ENCODE measurements at regions not wholly inside any gene's neighbourhood (a gene's known extent, or its start where the extent isn't known, plus 50 kb on each side); places are given as distances from the start of the nearest gene placed in this dataset.
"Not testable (repeated sequence)": the region's sequence is repeated elsewhere in the genome, so short reads cannot be mapped to it uniquely, and the experiment has no call there.

- 83 to 100% methylated on average over 1 to 2 of the region's 5 CpGs for WGBS, 2 experiments (ENCODE audit: insufficient coverage in 2 of 2)
- Histone ChIP-seq H3K4me1 (ENCODE audit: control insufficient read depth, insufficient read depth, low read length, poor library complexity, severe bottlenecking) (no peaks in the 10 kb centered on the region), H3K9me3 (ENCODE audit: control insufficient read depth, low read length) (no peaks in the 10 kb centered on the region), H3K36me3 (ENCODE audit: control insufficient read depth, insufficient read depth, low read length) (no peaks in the 10 kb centered on the region), H3K27ac (ENCODE audit: low read depth, low read length, severe bottlenecking) (no peak overlapping the region), H3K4me3 (ENCODE audit: extremely low read depth, insufficient read depth, low read length, poor library complexity, severe bottlenecking) (no peak overlapping the region)
These were observed 103.6 kb downstream of the OTOL1 start for GRCh38 chr3:161600173-161600572.

- no peaks in the 10 kb centered on the region for H3K9me3 ChIP-seq (ENCODE audit: control insufficient read depth, low read length)
- H3K36me3 ChIP-seq (ENCODE audit: control insufficient read depth, insufficient read depth, low read length) = no peaks in the 10 kb centered on the region
- H3K27ac ChIP-seq (ENCODE audit: low read depth, low read length, severe bottlenecking) = no peak overlapping the region
- no peak overlapping the region for H3K4me3 ChIP-seq (ENCODE audit: extremely low read depth, insufficient read depth, low read length, poor library complexity, severe bottlenecking)
- 100% methylated on average over 1 of the region's 1 CpG; no CpG with 5 or more reads in 1 of the 2 experiments for WGBS, 2 experiments (ENCODE audit: insufficient coverage in 2 of 2)
- no peaks in the 10 kb centered on the region for H3K4me1 ChIP-seq (ENCODE audit: control insufficient read depth, insufficient read depth, low read length, poor library complexity, severe bottlenecking)
These were observed 105.9 kb downstream of the OTOL1 start for GRCh38 chr3:161602475-161602874.

GRCh38 chr3:161602918-161603317 is 106.3 kb downstream of the OTOL1 start:
- Histone ChIP-seq H3K9me3 (ENCODE audit: control insufficient read depth, low read length) (no peaks in the 10 kb centered on the region), H3K4me1 (ENCODE audit: control insufficient read depth, insufficient read depth, low read length, poor library complexity, severe bottlenecking) (no peaks in the 10 kb centered on the region), H3K4me3 (ENCODE audit: extremely low read depth, insufficient read depth, low read length, poor library complexity, severe bottlenecking) (no peak overlapping the region), H3K27ac (ENCODE audit: low read depth, low read length, severe bottlenecking) (no peak overlapping the region), H3K36me3 (ENCODE audit: control insufficient read depth, insufficient read depth, low read length) (no peaks in the 10 kb centered on the region)

GRCh38 chr3:161607056-161607455 is 110.4 kb downstream of the OTOL1 start:
- Histone ChIP-seq H3K4me1 (ENCODE audit: control insufficient read depth, insufficient read depth, low read length, poor library complexity, severe bottlenecking) (no peaks in the 10 kb centered on the region), H3K27ac (ENCODE audit: low read depth, low read length, severe bottlenecking) (no peak overlapping the region), H3K36me3 (ENCODE audit: control insufficient read depth, insufficient read depth, low read length) (no peaks in the 10 kb centered on the region), H3K4me3 (ENCODE audit: extremely low read depth, insufficient read depth, low read length, poor library complexity, severe bottlenecking) (no peak overlapping the region), H3K9me3 (ENCODE audit: control insufficient read depth, low read length) (no peaks in the 10 kb centered on the region)
- WGBS, 2 experiments (ENCODE audit: insufficient coverage in 2 of 2) = no CpG with 5 or more reads among the region's 1 CpG

GRCh38 chr3:161619351-161619750 is 122.7 kb downstream of the OTOL1 start:
- no peaks in the 10 kb centered on the region for H3K9me3 ChIP-seq (ENCODE audit: control insufficient read depth, low read length)
- H3K4me1 ChIP-seq (ENCODE audit: control insufficient read depth, insufficient read depth, low read length, poor library complexity, severe bottlenecking) = no peaks in the 10 kb centered on the region
- H3K4me3 ChIP-seq (ENCODE audit: extremely low read depth, insufficient read depth, low read length, poor library complexity, severe bottlenecking) = no peak overlapping the region
- no peak overlapping the region for H3K27ac ChIP-seq (ENCODE audit: low read depth, low read length, severe bottlenecking)
- no CpG with 5 or more reads among the region's 1 CpG for WGBS, 2 experiments (ENCODE audit: insufficient coverage in 2 of 2)
- H3K36me3 ChIP-seq (ENCODE audit: control insufficient read depth, insufficient read depth, low read length) = no peaks in the 10 kb centered on the region

GRCh38 chr3:161630794-161631193 is 134.2 kb downstream of the OTOL1 start:
- no CpG with 5 or more reads among the region's 2 CpGs for WGBS, 2 experiments (ENCODE audit: insufficient coverage in 2 of 2)
- H3K4me1 ChIP-seq (ENCODE audit: control insufficient read depth, insufficient read depth, low read length, poor library complexity, severe bottlenecking) = no peaks in the 10 kb centered on the region
- no peaks in the 10 kb centered on the region for H3K9me3 ChIP-seq (ENCODE audit: control insufficient read depth, low read length)
- no peak overlapping the region for H3K27ac ChIP-seq (ENCODE audit: low read depth, low read length, severe bottlenecking)
- H3K36me3 ChIP-seq (ENCODE audit: control insufficient read depth, insufficient read depth, low read length) = no peaks in the 10 kb centered on the region
- H3K4me3 ChIP-seq (ENCODE audit: extremely low read depth, insufficient read depth, low read length, poor library complexity, severe bottlenecking) = no peak overlapping the region

- Histone ChIP-seq H3K4me3 (ENCODE audit: extremely low read depth, insufficient read depth, low read length, poor library complexity, severe bottlenecking) (no peak overlapping the region), H3K27ac (ENCODE audit: low read depth, low read length, severe bottlenecking) (no peak overlapping the region), H3K4me1 (ENCODE audit: control insufficient read depth, insufficient read depth, low read length, poor library complexity, severe bottlenecking) (no peaks in the 10 kb centered on the region), H3K9me3 (ENCODE audit: control insufficient read depth, low read length) (no peaks in the 10 kb centered on the region), H3K36me3 (ENCODE audit: control insufficient read depth, insufficient read depth, low read length) (no peaks in the 10 kb centered on the region)
These were observed 134.9 kb downstream of the OTOL1 start for GRCh38 chr3:161631536-161631935.

GRCh38 chr3:161637559-161637958 is 141.0 kb downstream of the OTOL1 start:
- WGBS, 2 experiments (ENCODE audit: insufficient coverage in 2 of 2) = 60 to 100% methylated on average over 1 of the region's 2 CpGs
- H3K4me3 ChIP-seq (ENCODE audit: extremely low read depth, insufficient read depth, low read length, poor library complexity, severe bottlenecking) = no peak overlapping the region
- no peaks in the 10 kb centered on the region for H3K36me3 ChIP-seq (ENCODE audit: control insufficient read depth, insufficient read depth, low read length)

GRCh38 chr3:161639095-161639494 is 142.5 kb downstream of the OTOL1 start:
- H3K27ac ChIP-seq (ENCODE audit: low read depth, low read length, severe bottlenecking); H3K36me3 ChIP-seq (ENCODE audit: control insufficient read depth, insufficient read depth, low read length); H3K9me3 ChIP-seq (ENCODE audit: control insufficient read depth, low read length); H3K4me1 ChIP-seq (ENCODE audit: control insufficient read depth, insufficient read depth, low read length, poor library complexity, severe bottlenecking); H3K4me3 ChIP-seq (ENCODE audit: extremely low read depth, insufficient read depth, low read length, poor library complexity, severe bottlenecking): not testable (repeated sequence)
- 72 to 78% methylated on average over 3 of the region's 5 CpGs for WGBS, 2 experiments (ENCODE audit: insufficient coverage in 2 of 2)

More at GRCh38 chr3:161637559-161637958, 141.0 kb downstream of the OTOL1 start:
- H3K27ac ChIP-seq (ENCODE audit: low read depth, low read length, severe bottlenecking) = no peak overlapping the region
- H3K4me1 ChIP-seq (ENCODE audit: control insufficient read depth, insufficient read depth, low read length, poor library complexity, severe bottlenecking) = no peaks in the 10 kb centered on the region
- H3K9me3 ChIP-seq (ENCODE audit: control insufficient read depth, low read length) = no peaks in the 10 kb centered on the region

- no peaks in the 10 kb centered on the region for H3K4me1 ChIP-seq (ENCODE audit: control insufficient read depth, insufficient read depth, low read length, poor library complexity, severe bottlenecking)
- no CpG with 5 or more reads among the region's 1 CpG for WGBS, 2 experiments (ENCODE audit: insufficient coverage in 2 of 2)
- no peaks in the 10 kb centered on the region for H3K36me3 ChIP-seq (ENCODE audit: control insufficient read depth, insufficient read depth, low read length)
- H3K9me3 ChIP-seq (ENCODE audit: control insufficient read depth, low read length) = no peaks in the 10 kb centered on the region
- peak overlapping the region; percentile 44 for H3K27ac ChIP-seq (ENCODE audit: low read depth, low read length, severe bottlenecking)
- no peak overlapping the region for H3K4me3 ChIP-seq (ENCODE audit: extremely low read depth, insufficient read depth, low read length, poor library complexity, severe bottlenecking)
These were observed 143.6 kb downstream of the OTOL1 start for GRCh38 chr3:161640181-161640580.

GRCh38 chr3:161641287-161641686 is 144.7 kb downstream of the OTOL1 start:
- no peak overlapping the region for H3K27ac ChIP-seq (ENCODE audit: low read depth, low read length, severe bottlenecking)
- H3K4me1 ChIP-seq (ENCODE audit: control insufficient read depth, insufficient read depth, low read length, poor library complexity, severe bottlenecking) = no peaks in the 10 kb centered on the region
- whole genome bisulfite sequencing, 2 experiments (ENCODE audit: insufficient coverage in 2 of 2) = 50 to 92% methylated on average over 1 of the region's 1 CpG
- H3K9me3 ChIP-seq (ENCODE audit: control insufficient read depth, low read length) = no peaks in the 10 kb centered on the region
- H3K4me3 ChIP-seq (ENCODE audit: extremely low read depth, insufficient read depth, low read length, poor library complexity, severe bottlenecking) = no peak overlapping the region
- no peaks in the 10 kb centered on the region for H3K36me3 ChIP-seq (ENCODE audit: control insufficient read depth, insufficient read depth, low read length)
